ENCODE measurements at regions not wholly inside any gene's neighbourhood (a gene's known extent, or its start where the extent isn't known, plus 50 kb on each side); places are given as distances from the start of the nearest gene placed in this dataset.
A peak's percentile ranks its signal among the peaks of the same experiment; 100 is the strongest.

GRCh38 chr7:136528329-136528728 lies 340.1 kb upstream of the CHRM2 start:
- peak overlapping the region; percentile 29 for H3K4me2 ChIP-seq (ENCODE audit: unreplicated experiment)
- in situ Hi-C loops (cut with MboI), result no loop called here
- peak; percentile 85 for DNase-seq

DNA sequence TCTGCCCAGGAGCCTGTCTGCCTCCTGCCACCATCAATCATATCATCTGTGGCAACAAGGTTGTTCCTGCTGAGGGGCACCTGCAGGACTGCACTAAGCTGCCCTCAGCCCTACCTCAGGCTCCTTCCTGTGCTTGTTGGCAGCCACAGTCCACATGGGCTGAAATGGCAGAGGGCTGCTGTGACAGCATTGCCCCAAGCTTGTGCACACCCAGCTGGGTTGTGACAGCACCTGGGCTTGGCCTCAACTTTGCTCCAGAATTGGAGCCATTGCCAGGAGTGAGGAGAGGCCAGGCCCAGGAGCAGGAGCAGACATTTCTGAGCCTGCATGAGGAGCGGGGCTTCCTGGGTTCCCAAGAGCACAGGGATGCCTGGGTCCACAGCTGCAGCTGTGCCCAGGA lies 340.9 kb upstream of the CHRM2 start:
- no peak overlapping the region for H3K9ac ChIP-seq
- H3K27ac ChIP-seq, result no peak overlapping the region
- in situ Hi-C loops (cut with MboI), result no loop called here
- TF ChIP-seq EZH2 (IDR thresholded peaks at IDR 0.05; ENCODE audit: insufficient read depth, poor library complexity, severe bottlenecking) (no peak), EZH2phosphoT487 (IDR thresholded peaks at IDR 0.05; ENCODE audit: insufficient read depth, low read depth) (no peak)
- no peak overlapping the region for H3K4me3 ChIP-seq
- H3K9me2 ChIP-seq (ENCODE audit: insufficient read depth), result no peaks in the 10 kb centered on the region
- peaks cover 5% of the 10 kb centered on the region; the same call in 1 of the 2 replicates for H3K4me1 ChIP-seq (ENCODE audit: insufficient read depth)
- 0 out of 2 replicates have a peak, but pooled peaks cover 3% of the 10 kb centered on the region for H3F3A ChIP-seq (ENCODE audit: insufficient read depth)
- no peaks in the 10 kb centered on the region for H3K27me3 ChIP-seq (replicated peaks; ENCODE audit: insufficient read depth)
- H2AFZ ChIP-seq, result no peak overlapping the region
- H3K4me2 ChIP-seq (ENCODE audit: unreplicated experiment), result no peak overlapping the region
- H3K9me3 ChIP-seq (ENCODE audit: low read depth), result no peaks in the 10 kb centered on the region
- 33 to 56% methylated on average over 1 of the region's 1 CpG for WGBS, 2 experiments (ENCODE audit: low coverage in 1 of 2, low lambda C conversion rate in 2 of 2, missing lambda C conversion rate in 2 of 2)
- no peak for DNase-seq
- H3K79me2 ChIP-seq (ENCODE audit: insufficient read depth), result no peaks in the 10 kb centered on the region
- H3K36me3 ChIP-seq (ENCODE audit: low read depth), result no peaks in the 10 kb centered on the region
- no peaks in the 10 kb centered on the region for H4K20me1 ChIP-seq (ENCODE audit: insufficient read depth)

More at GRCh38 chr7:136528329-136528728, 340.1 kb upstream of the CHRM2 start:
- TF ChIP-seq EZH2 (IDR thresholded peaks at IDR 0.05; ENCODE audit: insufficient read depth, poor library complexity, severe bottlenecking) (no peak), EZH2phosphoT487 (IDR thresholded peaks at IDR 0.05; ENCODE audit: insufficient read depth, low read depth) (no peak)
- Histone ChIP-seq H3K4me1 (ENCODE audit: insufficient read depth) (peaks cover 5% of the 10 kb centered on the region; the same call in 1 of the 2 replicates), H3K9ac (no peak overlapping the region), H4K20me1 (ENCODE audit: insufficient read depth) (no peaks in the 10 kb centered on the region), H2AFZ (no peak overlapping the region), H3K27me3 (replicated peaks; ENCODE audit: insufficient read depth) (no peaks in the 10 kb centered on the region), H3K9me2 (ENCODE audit: insufficient read depth) (no peaks in the 10 kb centered on the region), H3K36me3 (ENCODE audit: low read depth) (no peaks in the 10 kb centered on the region), H3K9me3 (ENCODE audit: low read depth) (no peaks in the 10 kb centered on the region), H3K27ac (no peak overlapping the region), H3K79me2 (ENCODE audit: insufficient read depth) (no peaks in the 10 kb centered on the region), H3K4me3 (no peak overlapping the region), H3F3A (ENCODE audit: insufficient read depth) (0 out of 2 replicates have a peak, but pooled peaks cover 3% of the 10 kb centered on the region)
- WGBS, 2 experiments (ENCODE audit: low coverage in 1 of 2, low lambda C conversion rate in 2 of 2, missing lambda C conversion rate in 2 of 2), result 11 to 23% methylated on average over 2 of the region's 2 CpGs

DNA sequence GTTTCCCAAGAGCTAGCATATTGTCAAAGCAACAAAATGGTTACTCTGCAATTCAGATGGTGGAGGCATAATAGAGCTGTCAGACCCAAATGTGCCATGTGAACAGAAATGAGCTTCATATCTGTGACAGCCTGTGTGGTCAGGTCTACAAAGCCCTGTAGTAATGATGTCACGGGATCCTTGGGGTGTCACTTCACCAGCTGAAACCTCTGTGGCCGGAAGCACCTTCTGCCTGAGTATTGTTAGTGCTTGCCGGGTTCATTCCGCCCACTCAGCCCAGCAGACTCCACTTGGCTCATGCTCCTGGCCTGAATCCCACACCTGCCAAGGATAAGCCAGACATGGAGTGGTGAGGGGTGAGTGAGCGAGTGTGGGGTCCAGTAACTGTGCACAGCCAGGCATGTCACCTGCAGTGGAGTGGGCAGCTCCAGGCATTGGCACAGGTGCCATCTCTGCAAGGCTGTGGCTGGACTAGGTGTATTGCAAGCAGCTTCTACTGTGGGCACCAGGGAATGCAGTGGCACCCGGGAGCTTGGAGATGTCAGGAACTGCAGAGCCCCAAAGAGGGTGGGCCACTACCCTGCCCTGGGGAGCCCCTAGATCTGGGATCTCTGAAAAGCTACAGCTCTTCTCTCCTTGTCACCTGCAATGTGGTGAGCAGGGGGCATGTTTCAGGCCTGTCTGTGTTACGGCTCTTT lies 341.9 kb upstream of the CHRM2 start:
- 0 out of 2 replicates have a peak, but pooled peaks cover 3% of the 10 kb centered on the region for H3F3A ChIP-seq (ENCODE audit: insufficient read depth)
- in situ Hi-C loops (cut with MboI), result no loop called here
- H3K9me2 ChIP-seq (ENCODE audit: insufficient read depth), result no peaks in the 10 kb centered on the region
- H3K9me3 ChIP-seq (ENCODE audit: low read depth), result no peaks in the 10 kb centered on the region
- 48 to 72% methylated on average over 7 of the region's 7 CpGs for WGBS, 2 experiments (ENCODE audit: low coverage in 1 of 2, low lambda C conversion rate in 2 of 2, missing lambda C conversion rate in 2 of 2)
- H3K27ac ChIP-seq, result no peak overlapping the region
- no peak overlapping the region for H3K9ac ChIP-seq
- H3K4me2 ChIP-seq (ENCODE audit: unreplicated experiment), result no peak overlapping the region
- no peaks in the 10 kb centered on the region for H3K79me2 ChIP-seq (ENCODE audit: insufficient read depth)
- DNase-seq, result no peak
- H3K4me3 ChIP-seq, result no peak overlapping the region
- no peaks in the 10 kb centered on the region for H4K20me1 ChIP-seq (ENCODE audit: insufficient read depth)
- H3K36me3 ChIP-seq (ENCODE audit: low read depth), result no peaks in the 10 kb centered on the region
- no peak overlapping the region for H2AFZ ChIP-seq
- TF ChIP-seq EZH2 (IDR thresholded peaks at IDR 0.05; ENCODE audit: insufficient read depth, poor library complexity, severe bottlenecking) (no peak), EZH2phosphoT487 (IDR thresholded peaks at IDR 0.05; ENCODE audit: insufficient read depth, low read depth) (no peak)
- H3K4me1 ChIP-seq (ENCODE audit: insufficient read depth), result peaks cover 5% of the 10 kb centered on the region; the same call in 1 of the 2 replicates
- no peaks in the 10 kb centered on the region for H3K27me3 ChIP-seq (replicated peaks; ENCODE audit: insufficient read depth)

DNA sequence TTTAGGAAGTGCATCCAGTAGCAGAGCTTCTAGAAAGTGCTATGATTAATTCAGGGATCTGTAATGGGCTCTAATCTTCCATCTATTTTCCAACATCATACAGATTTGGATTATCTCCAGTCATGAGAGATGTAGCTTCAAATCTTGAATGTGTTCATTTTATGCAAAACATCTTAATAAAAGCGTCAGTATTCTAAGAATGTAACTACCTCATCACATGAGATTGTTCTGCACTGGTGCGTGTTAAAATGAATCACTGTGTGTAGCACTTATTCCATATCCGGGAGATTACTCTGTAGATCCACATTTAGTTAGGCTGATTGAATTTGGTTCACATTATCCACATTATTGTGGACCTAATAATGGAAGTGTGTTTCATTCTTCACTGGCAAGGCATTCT lies 344.9 kb upstream of the CHRM2 start:
- no peak overlapping the region for H3K9ac ChIP-seq
- DNase-seq, result peak; percentile 63
- no peak overlapping the region for H3K4me2 ChIP-seq (ENCODE audit: unreplicated experiment)
- no peak for TF ChIP-seq EZH2 (IDR thresholded peaks at IDR 0.05; ENCODE audit: insufficient read depth, poor library complexity, severe bottlenecking)
- TF ChIP-seq EZH2phosphoT487 (IDR thresholded peaks at IDR 0.05; ENCODE audit: insufficient read depth, low read depth), result no peak
- H3K27me3 ChIP-seq (replicated peaks; ENCODE audit: insufficient read depth), result no peaks in the 10 kb centered on the region
- no peak overlapping the region for H3K4me3 ChIP-seq
- no peaks in the 10 kb centered on the region for H3K79me2 ChIP-seq (ENCODE audit: insufficient read depth)
- H3K4me1 ChIP-seq (ENCODE audit: insufficient read depth), result peaks cover 5% of the 10 kb centered on the region; the same call in 1 of the 2 replicates
- H3K36me3 ChIP-seq (ENCODE audit: low read depth), result no peaks in the 10 kb centered on the region
- no peaks in the 10 kb centered on the region for H3K9me3 ChIP-seq (ENCODE audit: low read depth)
- H3K9me2 ChIP-seq (ENCODE audit: insufficient read depth), result no peaks in the 10 kb centered on the region
- WGBS, 2 experiments (ENCODE audit: low coverage in 1 of 2, low lambda C conversion rate in 2 of 2, missing lambda C conversion rate in 2 of 2), result 12 to 19% methylated on average over 3 of the region's 3 CpGs
- 0 out of 2 replicates have a peak, but pooled peaks cover 4% of the 10 kb centered on the region for H4K20me1 ChIP-seq (ENCODE audit: insufficient read depth)
- H3F3A ChIP-seq (ENCODE audit: insufficient read depth), result 0 out of 2 replicates have a peak, but pooled peaks cover 3% of the 10 kb centered on the region
- H3K27ac ChIP-seq, result no peak overlapping the region
- no peak overlapping the region for H2AFZ ChIP-seq
- in situ Hi-C loops (cut with MboI), result no loop called here

All from GM23248 (cell line).